Lower leg skin (tissue), 4 donors: ENCODE measurements at regions not wholly inside any gene's neighbourhood (a gene's known extent, or its start where the extent isn't known, plus 50 kb on each side); places are given as distances from the start of the nearest gene placed in this dataset.

Experiments
- DNase-seq, 2 donors: peaks; one replicate each; pipeline ENCODE4 v3.0.0-alpha.2; 2019; ENCODE audit warnings: low spot score in 2 of 2
- H3K4me3 ChIP-seq: fragments of 200-600 bp; sonication (generic); 2 replicates; pipeline ENCODE4 v1.5.1; 2017; ENCODE audit warnings: mild to moderate bottlenecking, low read depth; ENCODE audit not compliant: poor library complexity, severe bottlenecking
- CTCF ChIP-seq, 3 donors: fragments of 450-650 bp; IDR thresholded peaks; one replicate each; pipeline ENCODE4 v1.5.1; 2016; ENCODE audit warnings: antibody characterized with exemption in 3 of 3, mild to moderate bottlenecking in 3 of 3, moderate library complexity in 2 of 3
- POLR2A ChIP-seq, 2 donors: fragments of 450-650 bp; IDR thresholded peaks; one replicate each; pipeline ENCODE4 v1.6.1; 2016 to 2017; ENCODE audit warnings: antibody characterized with exemption in 2 of 2, mild to moderate bottlenecking in 1 of 2, moderate library complexity in 1 of 2
- WGBS, 2 donors: methylation state at CpG; one replicate each; pipeline ENCODE4 v1.1.5; 2018; 5-methylcytosine and 5-hydroxymethylcytosine counted together
- intact Hi-C: fragments of 100-400 bp; cut with DNase I; formaldehyde crosslinking; loops from one replicate; pipeline ENCODE4 v1.15.0; 2023; ENCODE audit warnings: low total_unique reads

GRCh38 chr12:53816360-53817020 lies 64.7 kb upstream of the CISTR start:
- intact Hi-C loops, result no loop called here
- TF ChIP-seq POLR2A (IDR thresholded peaks at IDR 0.05) (no peak), CTCF (IDR thresholded peaks at IDR 0.05) (no peak)
- WGBS, 2 donors, result 61 to 66% methylated on average over 4 of the region's 4 CpGs
- H3K4me3 ChIP-seq, result no peak overlapping the region
- no peak for DNase-seq

DNA sequence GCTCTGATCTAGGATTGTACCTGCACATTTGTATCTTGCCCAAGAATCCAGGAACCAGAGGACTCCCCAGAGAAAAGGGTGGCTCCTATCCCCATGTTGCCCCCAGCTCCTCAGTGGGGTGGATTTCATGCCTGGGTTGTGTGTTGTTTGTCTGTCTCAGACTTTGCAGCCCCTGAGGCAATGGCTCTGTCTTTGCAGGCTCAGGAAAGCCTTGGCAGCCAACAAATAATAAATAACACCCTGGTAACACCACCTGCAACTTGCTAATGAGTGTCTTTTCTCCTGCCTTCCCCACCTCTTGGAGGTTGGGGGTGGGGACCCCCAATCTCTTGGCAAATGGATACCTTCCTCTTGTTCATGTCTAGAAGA lies 65.2 kb upstream of the CISTR start:
- TF ChIP-seq CTCF (IDR thresholded peaks at IDR 0.05) (no peak), POLR2A (IDR thresholded peaks at IDR 0.05) (no peak)
- H3K4me3 ChIP-seq, result no peak overlapping the region
- no peak for DNase-seq
- intact Hi-C loops, result no loop called here

GRCh38 chr12:53820514-53821306 lies 68.9 kb upstream of the CISTR start:
- intact Hi-C loops, result no loop called here
- TF ChIP-seq POLR2A (IDR thresholded peaks at IDR 0.05) (no peak), CTCF (IDR thresholded peaks at IDR 0.05) (no peak)
- WGBS, 2 donors, result 53 to 58% methylated on average over 3 of the region's 3 CpGs
- no peak overlapping the region for H3K4me3 ChIP-seq
- no peak for DNase-seq

DNA sequence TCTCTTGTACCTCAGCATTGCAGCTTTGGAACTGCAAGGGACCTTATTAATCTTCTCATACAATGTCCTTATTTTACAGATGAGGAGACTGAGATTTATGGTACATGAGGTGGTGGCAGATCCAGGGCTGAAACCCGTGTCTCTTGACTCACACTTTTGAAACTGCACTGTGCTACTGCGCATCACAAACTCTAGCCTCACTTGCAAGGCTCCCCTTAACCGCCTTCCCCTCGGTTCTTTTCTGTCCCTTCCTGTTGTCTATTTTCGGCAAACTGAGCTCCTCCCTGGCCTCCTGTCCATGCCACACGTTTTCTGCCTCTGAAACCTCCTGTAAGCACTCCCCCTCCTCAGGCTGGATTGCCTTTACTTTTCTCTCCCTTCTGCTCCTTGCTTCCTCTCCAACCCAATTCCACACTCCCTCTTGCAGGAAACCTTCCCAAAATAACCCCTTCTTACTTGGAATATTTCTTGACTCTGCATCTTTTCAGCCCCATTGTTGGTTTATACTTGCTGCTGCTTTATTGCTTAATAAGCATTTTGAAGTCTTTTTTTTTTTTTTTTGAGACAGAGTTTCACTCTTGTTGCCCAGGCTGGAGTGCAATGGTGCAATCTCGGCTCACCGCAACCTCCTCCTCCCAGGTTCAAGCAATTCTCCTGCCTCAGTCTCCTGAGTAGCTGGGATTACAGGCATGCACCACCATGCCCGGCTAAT lies 72.4 kb upstream of the CISTR start:
- TF ChIP-seq CTCF (IDR thresholded peaks at IDR 0.05) (no peak), POLR2A (IDR thresholded peaks at IDR 0.05) (no peak)
- DNase-seq, result no peak
- intact Hi-C loops, result no loop called here
- WGBS, 2 donors, result 67 to 71% methylated on average over 9 of the region's 9 CpGs
- H3K4me3 ChIP-seq, result no peak overlapping the region

DNA sequence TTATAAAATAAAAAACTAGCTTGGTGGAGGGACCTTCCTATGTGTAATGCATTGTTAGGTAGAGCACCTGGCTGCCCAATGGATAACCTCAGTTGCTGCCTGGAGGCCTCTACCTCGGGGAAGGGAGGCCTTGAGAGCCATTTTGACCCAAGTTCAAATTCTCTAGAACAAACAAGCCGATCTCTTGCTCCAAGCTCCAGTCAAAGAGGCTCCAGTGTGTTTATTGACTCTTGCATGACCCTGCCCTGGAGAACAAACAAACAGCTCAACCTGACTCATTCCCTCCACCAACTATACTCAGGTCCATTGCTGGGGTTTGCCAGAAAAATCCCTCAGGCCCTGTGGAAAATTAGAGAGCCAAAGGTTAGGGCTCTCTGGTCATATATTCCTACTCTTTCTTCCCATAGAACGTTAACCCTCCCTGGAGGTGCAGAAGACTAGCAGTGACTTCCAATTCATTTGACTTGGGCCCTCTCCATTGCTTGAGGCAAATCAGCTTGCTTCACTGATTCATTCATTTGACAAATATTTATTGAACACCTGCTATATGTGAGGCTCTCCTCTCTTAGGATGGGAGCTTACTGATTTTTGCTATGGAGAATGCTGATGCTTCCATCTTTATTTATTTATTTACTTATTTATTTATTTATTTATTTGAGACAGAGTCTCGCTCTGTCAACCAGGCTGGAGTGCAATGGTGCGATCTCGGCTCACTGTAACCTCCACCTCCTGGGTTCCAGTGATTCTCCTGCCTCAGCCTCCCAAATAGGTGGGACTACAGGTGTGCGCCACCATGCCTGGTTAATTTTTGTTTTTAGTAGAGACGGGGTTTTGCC lies 73.7 kb upstream of the CISTR start:
- DNase-seq, result no peak
- TF ChIP-seq CTCF (IDR thresholded peaks at IDR 0.05), result peak in 1 of 3 donors; percentile 56
- TF ChIP-seq POLR2A (IDR thresholded peaks at IDR 0.05), result no peak
- WGBS, 2 donors, result 80 to 81% methylated on average over 8 of the region's 8 CpGs

More for the DNA sequence above, 73.7 kb upstream of the CISTR start:
- intact Hi-C loops, result no loop called here
- no peak overlapping the region for H3K4me3 ChIP-seq
